ENCODE measurements at regions not wholly inside any gene's neighbourhood (a gene's known extent, or its start where the extent isn't known, plus 50 kb on each side); places are given as distances from the start of the nearest gene placed in this dataset.

GRCh38 chr1:111062081-111062480 lies 77.8 kb downstream of the DRAM2 start:
- no peaks in the 10 kb centered on the region for H4K20me1 ChIP-seq (ENCODE audit: insufficient read depth, low read length)
- ATAC-seq (ENCODE audit: low read depth) (no peak), DNase-seq (no peak)
- H3K14ac ChIP-seq (replicated peaks; ENCODE audit: low read depth, low read length) = no peak overlapping the region
- no peak overlapping the region for H2AK9ac ChIP-seq (replicated peaks; ENCODE audit: low read depth, low read length, poor library complexity)
- H3K9me3 ChIP-seq (ENCODE audit: control insufficient read depth, insufficient read depth, low read length) = no peaks in the 10 kb centered on the region
- no peaks in the 10 kb centered on the region for H3K36me3 ChIP-seq (ENCODE audit: control insufficient read depth, insufficient read depth, low read length)
- intact Hi-C loops (cut with micrococcal nuclease) (no loop called here), in situ Hi-C loops (cut with MboI; ENCODE audit: low sequenced_read_pairs) (no loop called here), dilution Hi-C loops (cut with HindIII; ENCODE audit: low sequenced_read_pairs, unreplicated experiment) (no loop called here)
- H4K5ac ChIP-seq (ENCODE audit: low read depth, low read length) = no peak overlapping the region
- no peak overlapping the region for H2BK5ac ChIP-seq (ENCODE audit: low read depth, low read length, poor library complexity, severe bottlenecking)
- no peak overlapping the region for H2BK120ac ChIP-seq (ENCODE audit: low read depth, low read length)
- ChIA-PET POLR2A (ENCODE audit: unreplicated experiment) (no interaction called here), CTCF (no interaction called here)
- H3K56ac ChIP-seq (ENCODE audit: extremely low read depth, insufficient read depth, low read length) = no peak overlapping the region
- no peaks in the 10 kb centered on the region for H3K9me1 ChIP-seq (ENCODE audit: insufficient read depth, low read length)
- H2BK15ac ChIP-seq (ENCODE audit: low read depth, low read length) = no peak overlapping the region
- no peak overlapping the region for H3K4me3 ChIP-seq (ENCODE audit: insufficient read depth, low read depth, low read length)
- no peaks in the 10 kb centered on the region for H3K4me1 ChIP-seq (ENCODE audit: control insufficient read depth, insufficient read depth, low read length)
- no peaks in the 10 kb centered on the region for H3K27me3 ChIP-seq (ENCODE audit: control insufficient read depth, insufficient read depth, low read length)
- H4K8ac ChIP-seq (ENCODE audit: low read depth in 2 of 2, low read length in 2 of 2) = no peak overlapping the region
- no peak overlapping the region for H2AK5ac ChIP-seq (ENCODE audit: low read depth, low read length)
- H2BK20ac ChIP-seq (ENCODE audit: low read depth, low read length) = no peak overlapping the region
- H3K23ac ChIP-seq (ENCODE audit: low read depth, low read length) = no peak overlapping the region
- no TSS peak for BruUV-seq (replicated peaks)
- no peak overlapping the region for H2AFZ ChIP-seq (replicated peaks; ENCODE audit: low read length, poor library complexity)
- TF ChIP-seq MXI1 (IDR thresholded peaks at IDR 0.05; ENCODE audit: borderline replicate concordance, low read depth, low read length) (no peak), RCOR1 (IDR thresholded peaks at IDR 0.05; ENCODE audit: insufficient replicate concordance, low read length) (no peak), MAZ (IDR thresholded peaks at IDR 0.05; ENCODE audit: borderline replicate concordance, low read depth, low read length) (no peak), POLR2A (IDR thresholded peaks at IDR 0.05; ENCODE audit: low read depth, low read length) (no peak), RFX5 (IDR thresholded peaks at IDR 0.05; ENCODE audit: low read depth, low read length) (no peak), USF2 (IDR thresholded peaks at IDR 0.05; ENCODE audit: low read depth, low read length) (no peak), CEBPB (IDR thresholded peaks at IDR 0.05; ENCODE audit: low read depth, low read length) (no peak), MAFK (IDR thresholded peaks at IDR 0.05; ENCODE audit: low read depth, low read length) (no peak), CTCF (conservative IDR thresholded peaks at IDR 0.05; ENCODE audit: low read depth, low read length) (no peak), RAD21 (IDR thresholded peaks at IDR 0.05; ENCODE audit: low read length) (no peak), NFE2L2 (IDR thresholded peaks at IDR 0.05; ENCODE audit: low read depth, low read length) (no peak), SMC3 (IDR thresholded peaks at IDR 0.05; ENCODE audit: low read depth, low read length) (no peak), FOS (IDR thresholded peaks at IDR 0.05; ENCODE audit: low read depth, low read length) (no peak), CHD1 (IDR thresholded peaks at IDR 0.05; ENCODE audit: low read depth, low read length) (no peak), BHLHE40 (IDR thresholded peaks at IDR 0.05; ENCODE audit: low read depth, low read length) (no peak)
- TF ChIP-seq, protein P1, sequence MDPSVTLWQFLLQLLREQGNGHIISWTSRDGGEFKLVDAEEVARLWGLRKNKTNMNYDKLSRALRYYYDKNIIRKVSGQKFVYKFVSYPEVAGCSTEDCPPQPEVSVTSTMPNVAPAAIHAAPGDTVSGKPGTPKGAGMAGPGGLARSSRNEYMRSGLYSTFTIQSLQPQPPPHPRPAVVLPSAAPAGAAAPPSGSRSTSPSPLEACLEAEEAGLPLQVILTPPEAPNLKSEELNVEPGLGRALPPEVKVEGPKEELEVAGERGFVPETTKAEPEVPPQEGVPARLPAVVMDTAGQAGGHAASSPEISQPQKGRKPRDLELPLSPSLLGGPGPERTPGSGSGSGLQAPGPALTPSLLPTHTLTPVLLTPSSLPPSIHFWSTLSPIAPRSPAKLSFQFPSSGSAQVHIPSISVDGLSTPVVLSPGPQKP (IDR thresholded peaks at IDR 0.05; ENCODE audit: borderline replicate concordance, low read depth, low read length) = no peak
- no peak overlapping the region for H3K9ac ChIP-seq (ENCODE audit: low read depth, low read length)
- no peak overlapping the region for H3K4me2 ChIP-seq (ENCODE audit: low read depth, low read length)
- no peak overlapping the region for H4K91ac ChIP-seq (ENCODE audit: insufficient read depth, low read depth, low read length)
- H3K79me1 ChIP-seq (ENCODE audit: low read depth in 1 of 2, low read length in 2 of 2) = no peaks in the 10 kb centered on the region
- no peak overlapping the region for H3K18ac ChIP-seq (ENCODE audit: low read depth, low read length)
- no peak overlapping the region for H3K27ac ChIP-seq (ENCODE audit: insufficient read depth, low read length)
- no peak overlapping the region for H3K4ac ChIP-seq (ENCODE audit: low read depth, low read length)

All from IMR-90 (cell line).